Fibroblast of skin of left biceps (primary cell): ENCODE measurements at regions not wholly inside any gene's neighbourhood (a gene's known extent, or its start where the extent isn't known, plus 50 kb on each side); places are given as distances from the start of the nearest gene placed in this dataset.
"Not testable (repeated sequence)": the region's sequence is repeated elsewhere in the genome, so short reads cannot be mapped to it uniquely, and the experiment has no call there.

Experiments used
- DNase-seq, 2 experiments: peaks; one replicate each; pipeline ENCODE4 v3.0.0-alpha.2; 2013; ENCODE audit warnings: low read depth in 2 of 2

DNA sequence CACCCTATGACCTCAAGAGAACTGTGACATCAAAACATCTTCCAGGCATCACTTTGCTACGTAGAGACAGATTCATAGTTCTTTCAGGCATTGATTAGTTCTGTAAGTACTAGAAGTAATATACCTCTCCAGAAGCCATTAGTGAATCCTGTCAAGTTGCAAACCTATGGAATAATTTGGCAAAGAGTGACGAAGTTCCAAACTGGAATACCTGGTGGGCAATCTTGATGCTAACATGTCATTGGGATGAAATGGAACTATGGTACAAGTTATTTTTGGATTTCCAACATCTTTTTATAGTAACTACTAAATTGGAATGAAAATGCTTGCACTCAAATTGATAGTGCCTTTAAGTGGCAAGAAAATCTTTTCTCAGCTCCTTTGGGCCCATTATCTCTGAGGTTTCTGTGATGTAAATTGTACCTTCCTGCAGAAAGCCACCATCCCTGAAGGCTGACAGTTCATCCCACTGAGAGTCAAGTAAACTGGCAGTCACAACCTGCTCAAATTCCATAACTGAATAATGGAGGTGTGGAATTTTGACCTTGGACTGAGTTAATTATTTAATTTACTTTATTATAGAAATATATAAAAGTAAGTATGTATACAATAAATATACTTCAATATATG lies 435.5 kb downstream of the DTWD2 start:
- no peak for DNase-seq

DNA sequence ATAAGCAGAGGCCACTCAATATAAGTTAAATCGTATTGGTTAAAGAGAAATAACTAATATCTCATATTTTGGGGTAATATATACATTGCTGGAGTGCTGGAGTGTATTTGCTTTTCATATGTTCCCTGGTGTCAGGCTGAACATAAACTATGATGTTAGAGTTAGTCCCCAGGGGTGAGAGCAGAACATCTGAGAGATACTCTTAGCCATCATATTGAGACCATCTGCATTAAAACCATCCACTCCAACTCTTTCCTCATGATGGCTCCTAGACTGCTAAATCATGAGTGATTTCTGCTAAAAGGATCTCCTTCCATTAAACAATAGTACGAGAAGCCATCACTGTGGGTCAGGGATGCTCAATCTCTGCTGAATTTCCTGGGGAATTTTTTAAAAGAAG lies 436.2 kb downstream of the DTWD2 start:
- no peak for DNase-seq

DNA sequence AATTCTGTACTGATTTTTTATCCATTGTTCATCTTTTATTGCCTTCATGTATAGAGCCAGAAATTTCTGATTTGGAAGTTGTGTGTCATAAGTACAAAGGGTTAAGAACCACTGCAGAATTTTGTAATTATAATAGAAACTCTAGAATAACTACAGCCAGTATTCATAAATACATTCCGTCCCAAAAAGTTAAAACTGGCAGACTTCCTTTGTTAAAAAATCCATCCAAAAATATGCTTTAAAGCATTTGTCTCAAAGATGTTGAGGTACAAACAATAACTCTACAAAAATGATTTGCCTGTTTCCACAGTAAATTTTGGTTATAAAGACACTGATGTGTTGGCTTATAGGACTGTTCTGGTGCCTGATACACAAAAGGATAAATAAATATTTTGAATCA lies 436.6 kb downstream of the DTWD2 start:
- DNase-seq: no peak

DNA sequence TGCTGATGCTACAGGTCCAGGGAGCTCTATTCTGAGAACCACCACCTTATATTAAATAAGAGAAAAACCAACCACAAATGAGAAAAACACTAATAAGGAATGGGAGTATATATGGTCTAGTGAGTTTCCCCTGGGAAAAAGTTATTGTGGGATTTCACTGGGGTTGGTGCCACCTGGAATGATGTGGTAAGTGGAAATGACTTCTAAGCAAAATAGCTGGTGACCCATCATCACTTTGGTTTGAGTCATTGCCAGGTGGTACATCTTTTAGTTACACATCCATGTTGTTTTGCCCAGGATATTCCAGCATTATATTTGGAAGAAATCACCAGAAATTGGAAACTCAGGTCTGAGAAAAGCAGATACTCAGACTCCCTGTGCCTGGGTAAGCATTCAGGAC lies 437.3 kb downstream of the DTWD2 start:
- DNase-seq: no peak

DNA sequence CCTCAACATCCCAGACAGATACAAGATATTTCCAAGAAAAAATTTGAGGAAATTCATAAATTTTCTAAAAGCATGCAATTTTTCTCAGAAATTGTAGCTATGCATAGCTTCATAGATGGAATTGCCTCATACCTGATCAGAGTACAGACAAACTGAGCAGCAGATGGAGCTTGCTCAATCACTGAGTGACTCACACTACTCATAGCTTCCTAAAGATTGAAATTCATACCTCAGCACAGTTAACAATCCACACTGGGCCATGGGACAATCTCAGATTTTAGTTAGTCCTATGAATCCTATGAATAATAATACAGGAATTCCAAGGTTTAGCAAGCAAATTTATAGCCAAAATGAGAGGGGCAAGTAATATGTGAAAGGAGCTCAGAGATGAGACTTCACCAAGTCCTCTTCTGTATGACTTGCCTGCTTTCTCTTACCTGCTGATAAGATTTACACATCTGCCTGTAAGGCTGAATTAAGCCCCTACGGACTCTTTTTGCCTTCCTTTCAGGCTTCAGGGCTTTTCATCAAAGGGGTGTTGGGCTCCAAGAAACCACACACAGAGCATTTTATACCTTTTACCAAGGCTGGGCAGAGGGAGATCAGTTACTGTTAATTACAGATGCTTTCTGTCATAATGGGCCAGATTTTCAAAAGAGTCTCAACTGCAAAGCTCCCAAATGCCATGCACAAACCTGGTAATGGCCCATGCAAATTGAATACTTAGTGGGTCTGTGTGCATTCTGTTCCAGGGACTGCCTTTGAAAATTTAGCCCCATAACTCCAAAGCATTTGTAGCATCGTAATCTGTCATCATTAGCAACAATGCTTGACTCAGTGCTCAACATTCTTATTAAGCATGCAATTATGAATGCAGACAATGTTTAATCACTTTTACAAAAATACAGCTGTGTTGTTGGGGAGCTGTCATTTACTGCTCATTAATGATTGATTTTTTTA lies 439.3 kb downstream of the DTWD2 start:
- DNase-seq: peak; percentile 91 to 92

DNA sequence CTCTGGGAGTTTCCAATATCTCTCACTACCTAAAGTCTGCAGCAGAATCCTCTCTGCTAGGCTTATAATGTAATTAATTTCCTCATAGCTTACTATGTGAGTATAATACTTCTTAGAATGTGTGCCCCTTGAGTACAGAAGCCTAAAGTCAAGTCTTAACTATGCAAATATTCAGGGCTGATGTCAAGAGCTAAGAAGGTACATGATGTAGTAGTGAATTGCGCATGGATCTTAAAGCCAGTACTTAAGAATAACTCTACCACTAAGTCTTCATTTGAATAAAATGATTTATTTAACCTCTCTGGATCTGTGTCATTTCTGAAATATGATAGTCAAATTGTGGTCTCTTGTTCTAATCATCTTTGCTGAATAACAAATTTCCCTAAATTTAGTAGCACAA lies 442.9 kb downstream of the DTWD2 start:
- no peak for DNase-seq

DNA sequence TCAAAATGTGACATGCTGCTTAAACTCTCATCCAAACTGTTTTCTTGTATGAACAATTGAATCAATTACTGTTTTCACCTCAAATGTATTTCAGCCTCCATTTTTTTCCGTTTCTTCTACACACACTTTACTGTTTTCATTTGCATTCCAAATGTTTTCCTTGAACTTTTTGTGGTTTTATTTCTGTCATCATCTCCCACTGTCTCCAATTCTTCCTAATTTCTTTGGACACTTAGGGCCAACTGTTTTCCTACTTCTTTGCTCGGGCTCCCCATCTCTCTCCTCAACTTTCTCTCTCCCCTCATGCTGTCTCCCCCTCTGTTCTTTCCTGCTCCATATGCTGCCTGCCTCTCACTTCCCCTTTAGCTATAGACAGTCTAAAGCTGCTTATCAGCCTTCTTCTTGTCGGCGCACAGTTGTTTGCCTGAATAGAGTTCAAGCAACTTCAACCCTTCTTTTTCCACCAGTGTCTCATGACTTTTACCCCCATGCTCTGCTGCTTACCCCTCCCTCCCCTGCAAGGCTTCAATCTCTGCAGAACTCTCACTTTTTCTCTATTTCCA lies 443.4 kb downstream of the DTWD2 start:
- DNase-seq: no peak

DNA sequence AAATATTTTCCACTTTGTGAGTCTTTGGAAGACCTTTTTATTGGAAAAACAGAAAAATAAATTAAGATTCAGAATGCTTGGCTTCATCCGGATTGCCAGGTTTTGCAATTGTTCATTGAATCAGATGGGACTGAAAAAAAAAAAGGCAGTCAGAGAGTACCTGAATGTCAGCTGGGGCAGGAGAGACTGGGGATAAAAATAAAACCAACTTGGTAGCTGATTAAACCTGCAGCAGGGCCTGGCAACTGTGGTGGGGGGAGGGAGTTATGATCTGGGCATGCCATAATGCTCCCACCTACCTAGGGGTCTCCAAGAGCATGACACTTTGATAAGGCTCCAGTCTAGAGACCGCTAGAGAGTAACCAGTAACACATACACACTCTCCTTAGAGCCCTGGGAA lies 454.4 kb downstream of the DTWD2 start:
- DNase-seq: no peak

DNA sequence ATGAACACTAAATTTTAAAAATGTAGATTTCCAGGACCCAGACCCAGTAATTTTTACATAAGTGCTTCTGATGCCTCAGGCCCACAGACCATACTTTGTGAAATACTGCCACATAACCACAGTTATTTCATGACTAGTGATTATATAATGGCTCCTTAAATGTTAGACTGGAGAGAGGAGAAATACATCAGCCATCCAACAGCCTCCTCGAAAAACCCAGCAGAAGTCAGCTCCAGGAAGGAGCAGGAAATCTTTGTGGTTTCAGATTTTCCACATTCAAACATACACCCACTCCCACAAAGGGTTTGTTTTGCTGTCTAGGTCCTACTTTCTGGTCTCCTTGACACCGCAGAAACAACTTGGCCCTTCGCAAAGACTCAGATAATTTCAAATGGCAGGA lies 455.2 kb downstream of the DTWD2 start:
- DNase-seq: no peak

DNA sequence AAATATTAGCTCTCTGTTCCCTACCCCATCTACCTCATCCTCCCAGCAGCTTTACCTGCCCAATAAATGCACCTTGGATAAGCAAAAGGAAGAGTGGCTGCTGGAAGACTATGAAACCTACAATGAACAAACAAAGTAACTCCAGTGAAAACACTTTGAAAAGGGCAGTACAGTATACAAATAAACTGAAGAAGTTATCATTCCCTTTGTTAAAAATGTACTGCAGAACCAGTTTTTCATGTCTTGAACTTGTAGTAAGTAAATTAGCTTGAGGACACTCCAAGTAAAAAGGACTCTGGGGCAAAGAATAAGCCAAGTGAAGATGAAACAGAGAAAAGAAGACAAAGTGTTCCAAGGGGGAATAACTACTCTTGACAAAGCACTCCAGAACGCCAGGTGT lies 457.1 kb downstream of the DTWD2 start:
- DNase-seq: no peak

DNA sequence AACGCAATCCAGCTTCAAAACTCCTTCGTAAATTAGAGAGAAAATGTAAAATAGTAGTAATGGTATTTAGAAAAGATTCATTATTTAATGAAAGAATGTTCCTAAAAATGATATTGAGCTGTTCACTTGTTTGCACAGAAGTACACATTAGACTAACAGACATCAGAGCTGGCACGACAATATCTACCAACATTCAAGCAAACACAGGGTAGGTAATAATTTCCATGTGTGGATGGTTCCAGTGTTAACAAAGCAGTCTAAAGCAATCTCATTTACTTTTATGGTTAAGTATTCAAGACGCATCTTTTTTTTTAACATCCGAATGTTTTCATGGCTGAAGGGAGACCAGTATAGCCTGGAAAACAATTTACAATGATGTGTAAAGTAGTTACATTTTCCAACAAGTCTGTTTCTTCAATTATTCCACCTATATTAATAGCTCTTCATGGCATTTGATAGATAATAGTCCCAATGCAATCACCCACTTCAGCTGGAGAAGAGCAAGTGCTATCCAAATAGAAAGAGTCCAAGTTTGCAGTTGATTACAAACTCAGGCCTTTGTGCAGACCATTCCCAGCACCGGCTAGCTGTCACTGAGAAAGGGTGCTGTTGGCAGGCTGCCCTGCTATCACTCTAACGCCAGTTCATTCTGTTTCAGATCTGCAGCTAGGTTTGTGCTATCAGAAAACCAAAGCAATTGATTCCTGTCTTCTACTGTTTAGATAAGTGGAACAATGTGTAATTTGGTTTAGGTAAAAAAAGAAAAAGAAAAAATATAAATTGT lies 458.8 kb downstream of the DTWD2 start:
- DNase-seq: no peak

DNA sequence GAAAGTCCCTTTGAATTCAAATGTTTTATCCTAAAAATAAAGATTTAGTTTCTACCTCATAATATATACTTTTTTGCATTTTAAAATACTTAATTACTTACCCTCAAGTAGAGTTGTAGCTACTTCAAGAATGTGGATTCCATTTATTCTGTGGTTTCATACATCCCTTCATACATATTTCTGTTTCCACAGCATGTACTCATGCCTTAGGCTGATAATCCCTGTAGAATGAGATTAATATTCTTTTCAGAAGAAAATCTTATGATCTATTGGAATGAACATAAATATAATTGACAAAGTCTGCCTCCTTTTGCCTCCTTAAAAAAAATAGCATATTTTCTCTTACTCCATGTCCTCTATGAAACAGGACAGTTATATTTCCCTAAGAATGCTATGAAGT lies 465.7 kb downstream of the DTWD2 start:
- peak; percentile 33 to 41 for DNase-seq

DNA sequence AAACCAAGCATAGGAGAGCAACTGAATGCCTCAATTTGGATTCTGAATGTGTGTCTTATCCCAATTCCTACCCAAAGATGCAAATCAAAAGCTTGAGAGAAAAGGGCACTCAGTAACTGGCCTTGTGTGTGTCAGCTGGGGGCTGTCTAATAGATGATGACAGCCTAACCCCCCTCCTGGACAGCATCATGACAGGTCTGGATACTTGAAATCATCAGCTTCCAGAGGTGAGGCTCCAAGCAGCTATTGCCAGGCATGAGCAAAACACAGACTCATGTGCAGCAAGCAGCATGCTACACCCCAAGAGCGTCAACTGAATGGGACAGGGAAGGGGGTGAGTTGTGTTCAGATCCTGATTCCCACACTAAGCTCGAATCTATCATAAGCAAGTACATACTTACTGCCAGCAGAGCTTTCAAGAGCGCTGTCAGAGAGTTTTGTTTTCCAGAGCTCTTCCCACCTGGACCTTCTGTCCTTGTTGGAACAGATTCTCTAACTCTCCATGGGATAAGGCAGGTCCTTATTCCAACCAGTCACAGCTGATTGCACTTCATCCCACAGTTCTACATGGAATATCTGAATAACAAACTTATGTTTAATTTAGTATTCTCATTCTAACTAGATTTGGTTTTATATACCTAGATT lies 467.5 kb downstream of the DTWD2 start:
- DNase-seq: no peak

DNA sequence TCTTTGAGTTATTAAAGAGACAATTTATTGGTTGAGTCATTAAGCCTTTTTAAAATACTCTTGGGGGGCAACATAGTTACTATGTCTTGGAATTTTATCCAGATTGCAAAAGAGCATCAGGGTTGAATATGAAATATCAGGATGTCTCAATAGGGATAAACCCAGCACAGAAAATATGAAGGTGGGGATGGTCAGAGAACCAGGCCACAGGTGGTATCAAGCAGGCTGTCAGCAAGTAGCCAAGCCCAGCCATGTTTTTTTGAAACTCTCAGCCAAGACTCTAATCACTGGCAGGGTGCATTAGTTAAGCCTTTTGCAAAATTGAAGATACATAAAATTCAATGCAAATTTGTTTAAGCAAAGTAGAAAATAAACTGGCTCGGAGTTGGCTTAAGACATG lies 468.9 kb downstream of the DTWD2 start:
- DNase-seq: peak in 1 of 2 experiments; percentile 7

DNA sequence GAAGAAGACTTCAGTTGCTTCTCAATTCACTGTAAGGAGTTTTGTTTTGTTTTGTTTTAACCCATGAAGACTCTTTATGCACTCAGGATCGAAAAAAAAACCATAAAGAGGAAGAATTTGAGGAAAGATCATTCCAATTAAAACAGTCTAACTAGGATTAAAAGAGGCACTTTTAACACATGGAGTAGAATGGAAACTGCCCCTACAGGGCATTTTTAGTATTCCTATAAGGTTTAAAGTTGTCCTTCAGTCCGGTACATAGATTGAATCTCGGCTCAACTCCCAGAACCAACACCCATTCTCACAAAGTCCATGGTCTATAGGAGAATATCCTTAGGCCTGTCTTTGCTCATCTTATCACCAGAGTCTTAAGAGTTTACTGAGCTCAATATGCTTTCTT lies 469.6 kb downstream of the DTWD2 start:
- no peak for DNase-seq

DNA sequence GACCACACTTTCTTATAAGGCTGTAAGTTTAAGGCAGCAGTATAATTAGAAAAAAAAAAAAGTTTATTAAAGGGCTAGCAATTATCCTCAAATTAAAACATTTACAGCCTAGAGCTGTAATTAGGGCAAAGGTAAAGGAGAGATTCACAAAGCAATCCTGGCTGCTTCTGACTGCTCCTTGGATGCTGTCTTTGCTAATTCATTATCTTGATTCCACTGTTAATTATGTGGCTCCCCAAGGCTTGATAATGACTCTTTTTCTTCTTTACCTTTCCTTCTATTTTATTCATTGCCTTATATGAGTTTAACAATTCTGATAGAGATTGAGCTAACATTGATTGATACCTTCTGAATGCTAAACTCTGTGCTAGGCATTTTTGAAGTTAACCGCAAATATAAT lies 476.5 kb downstream of the DTWD2 start:
- DNase-seq: no peak

DNA sequence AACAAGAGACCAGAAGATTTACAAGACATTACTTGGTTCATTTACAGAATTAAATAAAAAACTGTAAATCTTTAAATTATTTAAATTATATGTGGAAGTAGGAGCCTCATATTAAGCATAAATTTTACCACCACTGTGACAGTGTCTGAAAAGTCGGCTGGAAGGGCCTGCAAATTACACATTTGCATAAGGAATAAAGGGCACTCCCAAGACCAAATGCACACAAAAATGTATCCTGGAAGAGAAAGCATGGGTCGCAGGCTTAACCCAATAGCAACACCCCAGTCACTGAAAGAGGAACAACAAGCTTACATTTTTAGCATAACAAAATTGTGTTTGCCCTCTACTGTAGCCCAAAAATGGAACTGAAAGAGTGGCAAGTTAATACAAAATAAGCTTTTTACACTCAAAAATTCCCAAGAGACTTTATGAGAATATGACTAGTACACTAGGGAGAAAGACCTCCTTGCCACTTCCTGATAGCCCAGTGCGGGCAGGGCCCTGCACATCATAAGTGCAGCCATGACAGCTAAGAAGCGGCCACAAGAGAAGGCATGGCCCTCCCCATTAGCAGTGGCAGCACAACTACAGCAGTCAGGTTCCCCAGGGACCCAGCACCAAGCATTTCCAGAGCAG lies 482.0 kb downstream of the DTWD2 start:
- no peak for DNase-seq

DNA sequence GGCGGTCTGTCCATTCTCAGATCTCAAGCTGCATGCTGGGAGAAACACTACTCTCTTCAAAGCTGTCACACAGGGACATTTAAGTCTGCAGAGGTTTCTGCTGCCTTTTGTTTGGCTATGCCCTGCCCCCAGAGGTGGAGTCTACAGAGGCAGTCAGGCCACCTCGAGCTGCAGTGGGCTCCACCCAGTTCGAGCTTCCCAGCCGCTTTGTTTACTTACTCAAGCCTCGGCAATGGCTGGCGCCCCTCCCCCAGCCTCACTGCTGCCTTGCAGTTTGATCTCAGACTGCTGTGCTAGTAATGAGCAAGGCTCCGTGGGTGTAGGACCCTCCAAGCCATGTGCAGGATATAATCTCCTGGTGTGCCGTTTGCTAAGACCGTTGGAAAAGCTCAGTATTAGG lies 486.1 kb downstream of the DTWD2 start:
- DNase-seq: not testable (repeated sequence)

DNA sequence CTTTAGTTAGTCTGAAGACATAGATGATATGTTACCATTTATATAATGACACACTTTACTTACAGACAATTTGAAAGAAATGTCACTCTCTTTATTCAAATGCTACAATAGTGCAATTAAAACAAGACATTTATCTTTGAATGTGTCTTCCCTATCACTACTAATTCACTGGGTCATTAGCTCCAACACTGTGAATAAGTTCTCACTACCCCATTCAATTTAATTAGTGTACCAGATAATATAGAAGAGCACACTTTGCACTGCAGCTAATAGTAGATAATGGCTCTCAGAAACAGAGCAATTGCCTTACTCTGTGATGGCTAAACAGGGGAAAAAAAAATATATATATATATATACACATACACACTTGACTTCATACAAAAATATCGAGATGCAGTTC lies 497.0 kb downstream of the DTWD2 start:
- no peak for DNase-seq

DNA sequence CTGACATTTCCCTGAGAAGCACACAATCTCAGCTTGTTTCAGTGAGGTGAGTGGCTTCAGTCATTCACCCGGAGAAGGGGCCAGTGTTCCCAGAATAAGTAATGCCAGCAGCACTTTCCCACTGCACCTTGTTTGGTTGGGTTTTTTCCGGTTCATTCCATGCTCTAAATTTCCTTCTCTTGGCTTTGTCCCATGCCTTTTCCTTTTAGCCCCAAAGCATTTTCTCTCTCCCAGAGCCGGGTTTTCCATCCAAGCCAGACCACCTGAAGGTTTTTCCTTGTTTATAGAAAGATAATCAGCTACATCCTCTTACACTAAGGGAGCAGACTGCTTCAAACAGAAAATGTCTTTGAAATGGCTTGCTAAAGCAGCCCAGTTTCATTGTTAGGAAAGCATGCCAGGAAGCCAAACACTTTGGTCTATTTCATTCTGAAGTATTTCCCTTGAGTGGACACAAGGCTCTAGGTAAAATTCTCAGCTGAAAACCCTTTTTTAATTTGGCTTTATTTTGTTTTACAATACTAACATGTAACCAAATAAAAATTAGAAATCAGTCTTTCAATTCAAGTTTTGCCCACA lies 501.6 kb downstream of the DTWD2 start:
- DNase-seq: no peak

DNA sequence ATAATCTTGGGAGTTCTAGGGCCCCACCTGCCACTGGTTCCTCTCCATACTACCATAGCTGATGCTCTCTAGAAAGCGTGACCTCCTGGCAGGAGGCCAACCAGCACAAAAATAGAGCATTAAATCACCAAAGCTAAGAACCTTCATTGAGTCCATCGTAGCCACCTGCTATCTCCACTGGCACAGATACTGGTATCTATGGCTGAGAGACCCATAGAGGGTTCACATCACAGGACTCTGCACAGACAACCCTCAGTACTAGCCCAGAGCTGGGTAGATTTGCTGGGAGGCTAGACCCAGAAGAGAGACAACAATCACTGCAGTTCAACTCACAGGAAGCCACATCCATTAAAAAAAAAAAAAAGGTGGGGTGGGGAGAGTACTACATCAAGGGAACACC lies 509.1 kb downstream of the DTWD2 start:
- no peak for DNase-seq
